HepG2 (cell line): ENCODE measurements at regions not wholly inside any gene's neighbourhood (a gene's known extent, or its start where the extent isn't known, plus 50 kb on each side); places are given as distances from the start of the nearest gene placed in this dataset.

Experiments
- ATAC-seq: fragments of 200-7000 bp; cut with Tn5 transposase; 3 replicates; pipeline ENCODE4 v1.9.1; 2020; ENCODE audit warnings: mild to moderate bottlenecking, moderate library complexity
- BruUV-seq: library from RNA; stranded (reverse); fragments of 400-500 nt; replicated peaks from 2 replicates; lab custom pipeline; 2021; lab: Mats Ljungman, UMichigan
- CTCF ChIA-PET: fragments of 300-600 bp; formaldehyde crosslinking; extraction: SDS; loops from one replicate; lab custom pipeline; 2021; ENCODE audit warnings: low total read pairs, inconsistent platforms, low intra/inter-chr PET ratio; lab: Yijun Ruan, JAX
- POLR2A ChIA-PET: fragments of 350-600 bp; sonication (Branson Sonifier 250); formaldehyde crosslinking; loops from one replicate; lab custom pipeline; 2020; ENCODE audit warnings: antibody characterized with exemption, inconsistent platforms; lab: Yijun Ruan, JAX
- DNase-seq: peaks from one replicate; pipeline ENCODE4 v3.0.0-alpha.2; 2015; ENCODE audit warnings: low spot score
- FAIRE-seq: peaks from 3 replicates; lab custom pipeline; 2011; peaks lifted over from hg19 to GRCh38; lab: Jason Lieb, UNC
- H2AFZ ChIP-seq: one replicate; pipeline ENCODE4 v1.6.1; 2011; ENCODE audit warnings: low read length, inconsistent platforms
- H3K27ac ChIP-seq: fragments of 300-600 bp; 3 replicates; pipeline ENCODE4 v1.8.0; 2011; ENCODE audit warnings: mixed run types, mild to moderate bottlenecking, mixed read lengths, low read length, inconsistent platforms; ENCODE audit not compliant: insufficient read depth; ENCODE audit errors: extremely low read length
- H3K27me3 ChIP-seq, 2 experiments: fragments of 200-600 bp in 1 of 2; 2 replicates in 1 of 2; 3 replicates in 1 of 2; pipeline versions ENCODE4 v1.6.0 to v1.8.0; 2011; ENCODE audit warnings: low read length in 2 of 2, mild to moderate bottlenecking in 2 of 2, moderate library complexity in 2 of 2, inconsistent platforms in 1 of 2; ENCODE audit not compliant: insufficient read depth in 2 of 2, control insufficient read depth in 1 of 2
- H3K36me3 ChIP-seq, 2 experiments: fragments of 200-600 bp in 1 of 2; replicated peaks in 1 of 2; 2 replicates in 1 of 2; 3 replicates in 1 of 2; pipeline versions ENCODE4 v1.5.1 to v1.8.0; 2011; ENCODE audit warnings: low read length in 2 of 2, inconsistent platforms in 1 of 2; ENCODE audit not compliant: insufficient read depth in 2 of 2, control insufficient read depth in 1 of 2
- H3K4me1 ChIP-seq: 2 replicates; pipeline ENCODE4 v1.5.1; 2012; ENCODE audit warnings: low read length, inconsistent platforms; ENCODE audit not compliant: insufficient read depth
- H3K4me2 ChIP-seq: 2 replicates; pipeline ENCODE4 v1.6.0; 2011; ENCODE audit warnings: low read depth, low read length, inconsistent platforms
- H3K4me3 ChIP-seq, 3 experiments: fragments of 200-600 bp in 1 of 3; sonication (generic), shearing (Covaris generic) in 1 of 3; replicated peaks in 1 of 3; 2 replicates each; pipeline ENCODE4 v1.5.1; 2011 to 2016; ENCODE audit warnings: low read length in 3 of 3, inconsistent platforms in 2 of 3, low read depth in 2 of 3, mild to moderate bottlenecking in 2 of 3, control low read depth in 1 of 3, mixed read lengths in 1 of 3; ENCODE audit not compliant: insufficient read depth in 1 of 3
- H3K79me2 ChIP-seq: one replicate; pipeline ENCODE4 v1.6.1; 2011; ENCODE audit warnings: low read length, inconsistent platforms; ENCODE audit not compliant: insufficient read depth
- H3K9ac ChIP-seq: 2 replicates; pipeline ENCODE4 v1.6.0; 2011; ENCODE audit warnings: mild to moderate bottlenecking, low read depth, low read length, inconsistent platforms; ENCODE audit not compliant: insufficient read depth
- H3K9me3 ChIP-seq: 2 replicates; pipeline ENCODE4 v1.5.1; 2012; ENCODE audit warnings: mild to moderate bottlenecking, low read length
- H4K20me1 ChIP-seq: 2 replicates; pipeline ENCODE4 v1.6.0; 2011; ENCODE audit warnings: inconsistent platforms, mild to moderate bottlenecking, low read length, moderate library complexity; ENCODE audit not compliant: insufficient read depth
- EEA1 ChIP-seq: sonication (generic); formaldehyde crosslinking; IDR thresholded peaks from 2 replicates; pipeline ENCODE4 v1.5.1; 2020; ENCODE audit warnings: mild to moderate bottlenecking, missing genetic modification reagents, borderline replicate concordance
- FOSL1 ChIP-seq: sonication (generic); formaldehyde crosslinking; IDR thresholded peaks from 2 replicates; pipeline ENCODE4 v1.9.0; 2021; ENCODE audit warnings: missing genetic modification reagents, borderline replicate concordance
- ISL2 ChIP-seq: sonication (generic); formaldehyde crosslinking; IDR thresholded peaks from 2 replicates; pipeline ENCODE4 v1.5.0; 2020; ENCODE audit warnings: missing genetic modification reagents
- MYC ChIP-seq: sonication (generic); formaldehyde crosslinking; IDR thresholded peaks from 2 replicates; pipeline ENCODE4 v1.9.0; 2021; ENCODE audit warnings: missing genetic modification reagents, borderline replicate concordance
- SMAD9 ChIP-seq: sonication (generic); formaldehyde crosslinking; IDR thresholded peaks from 2 replicates; pipeline ENCODE4 v1.5.1; 2020; ENCODE audit warnings: mild to moderate bottlenecking, missing genetic modification reagents
- ZNF407 ChIP-seq: sonication (generic); formaldehyde crosslinking; IDR thresholded peaks from one replicate; pipeline ENCODE4 v1.5.1; 2020; ENCODE audit warnings: mild to moderate bottlenecking, missing genetic modification reagents; ENCODE audit errors: not compliant biosample characterization
- ZNF512B ChIP-seq: sonication (generic); formaldehyde crosslinking; IDR thresholded peaks from 2 replicates; pipeline ENCODE4 v1.5.1; 2020; ENCODE audit warnings: missing genetic modification reagents, mild to moderate bottlenecking, borderline replicate concordance
- ZNF7 ChIP-seq: IDR thresholded peaks from 2 replicates; pipeline ENCODE4 v1.6.1; 2016; ENCODE audit warnings: missing biosample characterization, missing genetic modification reagents
- ZNF740 ChIP-seq: sonication (generic); formaldehyde crosslinking; IDR thresholded peaks from 2 replicates; pipeline ENCODE4 v1.4.0; 2020; ENCODE audit warnings: missing genetic modification reagents
- ZSCAN31 ChIP-seq: sonication (generic); formaldehyde crosslinking; IDR thresholded peaks from 2 replicates; pipeline ENCODE4 v1.5.0; 2020; ENCODE audit warnings: low read depth, mild to moderate bottlenecking, missing genetic modification reagents
- WGBS: methylation state at CpG from one replicate; pipeline ENCODE4 v1.1.6; 2017; ENCODE audit warnings: low lambda C conversion rate; 5-methylcytosine and 5-hydroxymethylcytosine counted together
- in situ Hi-C: cut with HindIII; loops from 2 replicates; pipeline ENCODE4 v1.10.0; 2017; ENCODE audit warnings: low pct_unique_long_range_greater_than_20kb; ENCODE audit not compliant: extremely low pct_ligation_motif_present
- intact Hi-C: fragments of 100-400 bp; cut with micrococcal nuclease; formaldehyde crosslinking; loops from one replicate; pipeline ENCODE4 v1.10.0; 2022; ENCODE audit not compliant: unreplicated experiment
- TF ChIP-seq, protein P1 (sequence below): IDR thresholded peaks from 2 replicates; pipeline ENCODE4 v1.6.1; 2016

GRCh38 chr15:88326924-88327323, 70.4 kb upstream of the NTRK3 start:
- no peaks in the 10 kb centered on the region for H4K20me1 ChIP-seq
- intact Hi-C loops: no loop called here
- H3K27me3 ChIP-seq: peaks cover 0 to 12% of the 10 kb centered on the region in 2 experiments; a peak in 2 of 5 replicates
- WGBS: 40% methylated on average over 3 of the region's 3 CpGs
- ATAC-seq (no peak), FAIRE-seq (no peak), DNase-seq (no peak)
- BruUV-seq: no TSS peak
- H3K36me3 ChIP-seq: no peaks in the 10 kb centered on the region
- CTCF ChIA-PET: no interaction called here
- no peaks in the 10 kb centered on the region for H3K4me1 ChIP-seq
- H3K4me3 ChIP-seq: no peak overlapping the region
- no peak overlapping the region for H3K4me2 ChIP-seq
- H3K27ac ChIP-seq: no peak overlapping the region
- H2AFZ ChIP-seq: no peak overlapping the region
- in situ Hi-C loops: no loop called here
- H3K9me3 ChIP-seq: no peaks in the 10 kb centered on the region
- H3K9ac ChIP-seq: no peak overlapping the region
- POLR2A ChIA-PET: no interaction called here
- no peaks in the 10 kb centered on the region for H3K79me2 ChIP-seq
- TF ChIP-seq, protein P1, sequence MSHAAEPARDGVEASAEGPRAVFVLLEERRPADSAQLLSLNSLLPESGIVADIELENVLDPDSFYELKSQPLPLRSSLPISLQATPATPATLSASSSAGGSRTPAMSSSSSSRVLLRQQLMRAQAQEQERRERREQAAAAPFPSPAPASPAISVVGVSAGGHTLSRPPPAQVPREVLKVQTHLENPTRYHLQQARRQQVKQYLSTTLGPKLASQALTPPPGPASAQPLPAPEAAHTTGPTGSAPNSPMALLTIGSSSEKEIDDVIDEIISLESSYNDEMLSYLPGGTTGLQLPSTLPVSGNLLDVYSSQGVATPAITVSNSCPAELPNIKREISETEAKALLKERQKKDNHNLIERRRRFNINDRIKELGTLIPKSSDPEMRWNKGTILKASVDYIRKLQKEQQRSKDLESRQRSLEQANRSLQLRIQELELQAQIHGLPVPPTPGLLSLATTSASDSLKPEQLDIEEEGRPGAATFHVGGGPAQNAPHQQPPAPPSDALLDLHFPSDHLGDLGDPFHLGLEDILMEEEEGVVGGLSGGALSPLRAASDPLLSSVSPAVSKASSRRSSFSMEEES: no peak
- TF ChIP-seq ZSCAN31 (CRISPR knock-in tag) (no peak), MYC (CRISPR knock-in tag) (no peak), ZNF7 (CRISPR knock-in tag) (no peak), ZNF512B (CRISPR knock-in tag) (no peak), FOSL1 (no peak), SMAD9 (CRISPR knock-in tag) (no peak), ZNF407 (CRISPR knock-in tag) (no peak), EEA1 (no peak), ZNF740 (CRISPR knock-in tag) (no peak), ISL2 (CRISPR knock-in tag) (no peak)
